ENCODE measurements at regions not wholly inside any gene's neighbourhood (a gene's known extent, or its start where the extent isn't known, plus 50 kb on each side); places are given as distances from the start of the nearest gene placed in this dataset.

DNA sequence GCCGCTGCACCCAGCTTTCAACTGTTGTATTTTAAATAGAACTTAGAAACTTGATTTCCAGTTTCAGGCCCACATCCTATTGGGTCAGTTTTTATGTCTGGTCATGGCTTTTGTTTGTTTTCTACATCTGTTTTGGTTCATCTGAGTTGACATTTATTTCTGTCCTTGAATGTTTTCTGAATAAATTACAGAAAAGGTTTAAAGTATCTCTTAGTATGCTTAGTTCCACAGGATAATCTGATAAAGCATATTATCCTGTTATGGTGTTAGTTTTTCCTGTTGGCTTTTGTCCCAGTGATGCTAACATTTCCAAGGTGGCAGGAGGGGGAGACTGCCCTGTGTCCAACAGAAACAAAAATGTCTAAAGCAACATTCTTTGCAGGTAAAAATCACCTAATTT is 733.2 kb downstream of the INHBA start:
- TF ChIP-seq RAD21 (IDR thresholded peaks at IDR 0.05; ENCODE audit: low read depth), result no peak
- TF ChIP-seq, protein P1, sequence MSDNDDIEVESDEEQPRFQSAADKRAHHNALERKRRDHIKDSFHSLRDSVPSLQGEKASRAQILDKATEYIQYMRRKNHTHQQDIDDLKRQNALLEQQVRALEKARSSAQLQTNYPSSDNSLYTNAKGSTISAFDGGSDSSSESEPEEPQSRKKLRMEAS (IDR thresholded peaks at IDR 0.05), result no peak
- TF ChIP-seq FOXM1 (IDR thresholded peaks at IDR 0.05; ENCODE audit: borderline replicate concordance, low read depth), result no peak
- TF ChIP-seq, protein P2, sequence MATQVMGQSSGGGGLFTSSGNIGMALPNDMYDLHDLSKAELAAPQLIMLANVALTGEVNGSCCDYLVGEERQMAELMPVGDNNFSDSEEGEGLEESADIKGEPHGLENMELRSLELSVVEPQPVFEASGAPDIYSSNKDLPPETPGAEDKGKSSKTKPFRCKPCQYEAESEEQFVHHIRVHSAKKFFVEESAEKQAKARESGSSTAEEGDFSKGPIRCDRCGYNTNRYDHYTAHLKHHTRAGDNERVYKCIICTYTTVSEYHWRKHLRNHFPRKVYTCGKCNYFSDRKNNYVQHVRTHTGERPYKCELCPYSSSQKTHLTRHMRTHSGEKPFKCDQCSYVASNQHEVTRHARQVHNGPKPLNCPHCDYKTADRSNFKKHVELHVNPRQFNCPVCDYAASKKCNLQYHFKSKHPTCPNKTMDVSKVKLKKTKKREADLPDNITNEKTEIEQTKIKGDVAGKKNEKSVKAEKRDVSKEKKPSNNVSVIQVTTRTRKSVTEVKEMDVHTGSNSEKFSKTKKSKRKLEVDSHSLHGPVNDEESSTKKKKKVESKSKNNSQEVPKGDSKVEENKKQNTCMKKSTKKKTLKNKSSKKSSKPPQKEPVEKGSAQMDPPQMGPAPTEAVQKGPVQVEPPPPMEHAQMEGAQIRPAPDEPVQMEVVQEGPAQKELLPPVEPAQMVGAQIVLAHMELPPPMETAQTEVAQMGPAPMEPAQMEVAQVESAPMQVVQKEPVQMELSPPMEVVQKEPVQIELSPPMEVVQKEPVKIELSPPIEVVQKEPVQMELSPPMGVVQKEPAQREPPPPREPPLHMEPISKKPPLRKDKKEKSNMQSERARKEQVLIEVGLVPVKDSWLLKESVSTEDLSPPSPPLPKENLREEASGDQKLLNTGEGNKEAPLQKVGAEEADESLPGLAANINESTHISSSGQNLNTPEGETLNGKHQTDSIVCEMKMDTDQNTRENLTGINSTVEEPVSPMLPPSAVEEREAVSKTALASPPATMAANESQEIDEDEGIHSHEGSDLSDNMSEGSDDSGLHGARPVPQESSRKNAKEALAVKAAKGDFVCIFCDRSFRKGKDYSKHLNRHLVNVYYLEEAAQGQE (IDR thresholded peaks at IDR 0.05; ENCODE audit: low read depth), result no peak
- no peak for TF ChIP-seq CEBPB (IDR thresholded peaks at IDR 0.05)

All from Ishikawa (cell line).